Loucy (cell line): ENCODE measurements at regions not wholly inside any gene's neighbourhood (a gene's known extent, or its start where the extent isn't known, plus 50 kb on each side); places are given as distances from the start of the nearest gene placed in this dataset.
"Not testable (repeated sequence)": the region's sequence is repeated elsewhere in the genome, so short reads cannot be mapped to it uniquely, and the experiment has no call there.

Experiments used
- H2AFZ ChIP-seq: fragments of 200-600 bp; sonication (generic); 2 replicates; pipeline ENCODE4 v1.6.0; 2016; ENCODE audit warnings: antibody characterized with exemption, mild to moderate bottlenecking, low read length, moderate library complexity
- H3F3A ChIP-seq: fragments of 200-600 bp; 2 replicates; pipeline ENCODE4 v1.6.0; 2016; ENCODE audit warnings: antibody characterized with exemption, low read depth, mild to moderate bottlenecking
- H3K27me3 ChIP-seq: fragments of 200-600 bp; sonication (generic); 2 replicates; pipeline ENCODE4 v1.6.1; 2014; ENCODE audit warnings: low read length, mild to moderate bottlenecking; ENCODE audit not compliant: insufficient read depth, poor library complexity, severe bottlenecking
- H3K36me3 ChIP-seq: fragments of 200-600 bp; sonication (generic); 2 replicates; pipeline ENCODE4 v1.6.1; 2016; ENCODE audit warnings: low read length; ENCODE audit not compliant: insufficient read depth
- H3K4me1 ChIP-seq: fragments of 200-600 bp; sonication (generic); 2 replicates; pipeline ENCODE4 v1.5.1; 2014; ENCODE audit warnings: low read length, mild to moderate bottlenecking; ENCODE audit not compliant: insufficient read depth, poor library complexity, severe bottlenecking
- H3K4me2 ChIP-seq: fragments of 200-600 bp; sonication (generic); 2 replicates; pipeline ENCODE4 v1.6.0; 2014; ENCODE audit warnings: antibody characterized with exemption, low read length, low read depth, mild to moderate bottlenecking; ENCODE audit not compliant: poor library complexity, severe bottlenecking
- H3K4me3 ChIP-seq: fragments of 200-600 bp; sonication (generic); 2 replicates; pipeline ENCODE4 v1.5.1; 2014; ENCODE audit warnings: low read length, mild to moderate bottlenecking, mixed read lengths; ENCODE audit not compliant: poor library complexity, severe bottlenecking
- H3K79me2 ChIP-seq: fragments of 200-600 bp; sonication (generic); 2 replicates; pipeline ENCODE4 v1.6.1; 2014; ENCODE audit warnings: low read length; ENCODE audit not compliant: insufficient read depth
- H3K9ac ChIP-seq: fragments of 200-600 bp; sonication (generic); 2 replicates; pipeline ENCODE4 v1.6.0; 2014; ENCODE audit warnings: mild to moderate bottlenecking, low read depth, low read length, moderate library complexity; ENCODE audit not compliant: poor library complexity, severe bottlenecking
- H3K9me2 ChIP-seq: fragments of 200-600 bp; sonication (generic); replicated peaks from 2 replicates; pipeline ENCODE4 v1.6.1; 2016; ENCODE audit warnings: low read depth, low read length, mixed read lengths
- H3K9me3 ChIP-seq: fragments of 200-600 bp; sonication (generic); 2 replicates; pipeline ENCODE4 v1.6.1; 2014; ENCODE audit warnings: mild to moderate bottlenecking, antibody characterized with exemption, low read length, low read depth; ENCODE audit not compliant: insufficient read depth
- H4K20me1 ChIP-seq: fragments of 200-600 bp; sonication (generic); 2 replicates; pipeline ENCODE4 v1.6.0; 2014; ENCODE audit warnings: antibody characterized with exemption, low read length, mild to moderate bottlenecking; ENCODE audit not compliant: insufficient read depth, poor library complexity, severe bottlenecking
- CTCF ChIP-seq: fragments of 200-600 bp; sonication (generic); conservative IDR thresholded peaks from 2 replicates; pipeline ENCODE4 v1.5.1; 2014; ENCODE audit warnings: mild to moderate bottlenecking, antibody characterized with exemption, low read length
- EZH2phosphoT487 ChIP-seq: fragments of 200-600 bp; IDR thresholded peaks from 2 replicates; pipeline ENCODE4 v1.6.1; 2018; ENCODE audit warnings: antibody characterized with exemption, mild to moderate bottlenecking, moderate library complexity, borderline replicate concordance

GRCh38 chr13:76271728-76272232 lies 614.4 kb downstream of the KCTD12 start:
- no peaks in the 10 kb centered on the region for H3K27me3 ChIP-seq
- no peaks in the 10 kb centered on the region for H3K9me3 ChIP-seq
- H2AFZ ChIP-seq = no peak overlapping the region
- TF ChIP-seq EZH2phosphoT487 (no peak), CTCF (no peak)
- no peaks in the 10 kb centered on the region for H3K79me2 ChIP-seq
- no peak overlapping the region for H3K4me3 ChIP-seq
- H3K36me3 ChIP-seq = no peaks in the 10 kb centered on the region
- no peak overlapping the region for H3K9ac ChIP-seq
- no peaks in the 10 kb centered on the region for H3F3A ChIP-seq
- no peaks in the 10 kb centered on the region for H3K9me2 ChIP-seq
- no peaks in the 10 kb centered on the region for H4K20me1 ChIP-seq
- no peaks in the 10 kb centered on the region for H3K4me1 ChIP-seq
- H3K4me2 ChIP-seq = no peak overlapping the region

GRCh38 chr13:76268307-76268706 lies 617.9 kb downstream of the KCTD12 start:
- H3K4me2 ChIP-seq, H3K79me2 ChIP-seq, H4K20me1 ChIP-seq, H3K4me1 ChIP-seq, H3F3A ChIP-seq, H3K27me3 ChIP-seq, H3K4me3 ChIP-seq, H3K9ac ChIP-seq, H3K9me2 ChIP-seq, H3K36me3 ChIP-seq, H3K9me3 ChIP-seq, H2AFZ ChIP-seq: not testable (repeated sequence)

GRCh38 chr13:76267216-76267615 lies 619.0 kb downstream of the KCTD12 start:
- H3K4me1 ChIP-seq = no peaks in the 10 kb centered on the region
- no peaks in the 10 kb centered on the region for H3K27me3 ChIP-seq
- no peak for TF ChIP-seq EZH2phosphoT487
- no peak for TF ChIP-seq CTCF
- H4K20me1 ChIP-seq = no peaks in the 10 kb centered on the region
- H3K79me2 ChIP-seq = no peaks in the 10 kb centered on the region
- no peaks in the 10 kb centered on the region for H3F3A ChIP-seq
- H3K9me3 ChIP-seq = no peaks in the 10 kb centered on the region
- H3K9ac ChIP-seq = no peak overlapping the region
- H2AFZ ChIP-seq = no peak overlapping the region
- no peak overlapping the region for H3K4me3 ChIP-seq
- no peak overlapping the region for H3K4me2 ChIP-seq
- H3K36me3 ChIP-seq = no peaks in the 10 kb centered on the region
- H3K9me2 ChIP-seq = no peaks in the 10 kb centered on the region

GRCh38 chr13:76266561-76266960 lies 619.6 kb downstream of the KCTD12 start:
- Histone ChIP-seq H3K36me3 (no peaks in the 10 kb centered on the region), H3K27me3 (no peaks in the 10 kb centered on the region), H3K4me3 (no peak overlapping the region), H4K20me1 (no peaks in the 10 kb centered on the region), H3K9me2 (no peaks in the 10 kb centered on the region), H3F3A (no peaks in the 10 kb centered on the region), H3K9ac (no peak overlapping the region), H2AFZ (no peak overlapping the region), H3K4me2 (no peak overlapping the region), H3K4me1 (no peaks in the 10 kb centered on the region), H3K79me2 (no peaks in the 10 kb centered on the region), H3K9me3 (no peaks in the 10 kb centered on the region)
- TF ChIP-seq CTCF = no peak
- TF ChIP-seq EZH2phosphoT487 = no peak
